ENCODE measurements at regions not wholly inside any gene's neighbourhood (a gene's known extent, or its start where the extent isn't known, plus 50 kb on each side); places are given as distances from the start of the nearest gene placed in this dataset.

GRCh38 chr4:141955696-141956095 is 319.3 kb downstream of the IL15 start:
- H3K9me3 ChIP-seq (ENCODE audit: low read length): no peaks in the 10 kb centered on the region
- H3K9me2 ChIP-seq (ENCODE audit: insufficient read depth, low read length): no peaks in the 10 kb centered on the region
- no peaks in the 10 kb centered on the region for H3K36me3 ChIP-seq (ENCODE audit: insufficient read depth, low read length)
- H3K4me2 ChIP-seq (ENCODE audit: low read length): no peak overlapping the region
- no peaks in the 10 kb centered on the region for H3K27me3 ChIP-seq (ENCODE audit: insufficient read depth, low read depth, low read length)
- H2AFZ ChIP-seq (ENCODE audit: low read depth, low read length): no peak overlapping the region
- H3K9ac ChIP-seq (ENCODE audit: low read length): no peak overlapping the region
- H4K20me1 ChIP-seq (ENCODE audit: insufficient read depth): no peaks in the 10 kb centered on the region
- no peaks in the 10 kb centered on the region for H3K79me2 ChIP-seq (replicated peaks; ENCODE audit: insufficient read depth, low read length)
- H3K27ac ChIP-seq (ENCODE audit: low read length): no peak overlapping the region
- TF ChIP-seq RAD21 (conservative IDR thresholded peaks at IDR 0.05) (no peak), SMC3 (conservative IDR thresholded peaks at IDR 0.05; ENCODE audit: poor library complexity) (no peak), MXI1 (conservative IDR thresholded peaks at IDR 0.05; ENCODE audit: poor library complexity, severe bottlenecking) (no peak), TAF1 (IDR thresholded peaks at IDR 0.05; ENCODE audit: low read depth) (no peak), EP300 (conservative IDR thresholded peaks at IDR 0.05; ENCODE audit: poor library complexity, severe bottlenecking) (no peak), EZH2 (IDR thresholded peaks at IDR 0.05; ENCODE audit: borderline replicate concordance, insufficient read depth, low read length, poor library complexity, severe bottlenecking) (no peak), CTCF (IDR thresholded peaks at IDR 0.05; ENCODE audit: poor library complexity, severe bottlenecking) (no peak), POLR2AphosphoS5 (IDR thresholded peaks at IDR 0.05) (no peak), REST (IDR thresholded peaks at IDR 0.05; ENCODE audit: borderline replicate concordance) (no peak)
- no peak overlapping the region for H3K4me3 ChIP-seq (ENCODE audit: low read length)
- no peaks in the 10 kb centered on the region for H3F3A ChIP-seq (ENCODE audit: insufficient read depth, low read length, poor library complexity, severe bottlenecking)

GRCh38 chr4:141957416-141957815 is 321.0 kb downstream of the IL15 start:
- Histone ChIP-seq H3F3A (ENCODE audit: insufficient read depth, low read length, poor library complexity, severe bottlenecking) (no peaks in the 10 kb centered on the region), H2AFZ (ENCODE audit: low read depth, low read length) (no peak overlapping the region), H3K9me2 (ENCODE audit: insufficient read depth, low read length) (no peaks in the 10 kb centered on the region), H3K27ac (ENCODE audit: low read length) (no peak overlapping the region), H3K9ac (ENCODE audit: low read length) (no peak overlapping the region), H3K36me3 (ENCODE audit: insufficient read depth, low read length) (no peaks in the 10 kb centered on the region), H3K9me3 (ENCODE audit: low read length) (no peaks in the 10 kb centered on the region), H3K27me3 (ENCODE audit: insufficient read depth, low read depth, low read length) (no peaks in the 10 kb centered on the region), H3K4me2 (ENCODE audit: low read length) (no peak overlapping the region), H3K79me2 (replicated peaks; ENCODE audit: insufficient read depth, low read length) (no peaks in the 10 kb centered on the region), H3K4me3 (ENCODE audit: low read length) (no peak overlapping the region), H4K20me1 (ENCODE audit: insufficient read depth) (no peaks in the 10 kb centered on the region)
- TF ChIP-seq EZH2 (IDR thresholded peaks at IDR 0.05; ENCODE audit: borderline replicate concordance, insufficient read depth, low read length, poor library complexity, severe bottlenecking): no peak
- TF ChIP-seq RAD21 (conservative IDR thresholded peaks at IDR 0.05): no peak
- no peak for TF ChIP-seq REST (IDR thresholded peaks at IDR 0.05; ENCODE audit: borderline replicate concordance)
- no peak for TF ChIP-seq TAF1 (IDR thresholded peaks at IDR 0.05; ENCODE audit: low read depth)
- no peak for TF ChIP-seq CTCF (IDR thresholded peaks at IDR 0.05; ENCODE audit: poor library complexity, severe bottlenecking)
- TF ChIP-seq SMC3 (conservative IDR thresholded peaks at IDR 0.05; ENCODE audit: poor library complexity): no peak
- no peak for TF ChIP-seq POLR2AphosphoS5 (IDR thresholded peaks at IDR 0.05)
- no peak for TF ChIP-seq MXI1 (conservative IDR thresholded peaks at IDR 0.05; ENCODE audit: poor library complexity, severe bottlenecking)
- no peak for TF ChIP-seq EP300 (conservative IDR thresholded peaks at IDR 0.05; ENCODE audit: poor library complexity, severe bottlenecking)

Data from neural cell (in vitro differentiated cells).